Panc1 (cell line): ENCODE measurements at regions not wholly inside any gene's neighbourhood (a gene's known extent, or its start where the extent isn't known, plus 50 kb on each side); places are given as distances from the start of the nearest gene placed in this dataset.

ENCODE experiments used
- ATAC-seq: fragments of 200-7000 bp; cut with Tn5 transposase; 2 replicates; pipeline ENCODE4 v1.9.1; 2020; ENCODE audit warnings: mild to moderate bottlenecking, moderate library complexity
- BruUV-seq: library from RNA; stranded (reverse); fragments of 400-500 nt; replicated peaks from 2 replicates; lab custom pipeline; 2021; lab: Mats Ljungman, UMichigan
- CTCF ChIA-PET: fragments of 300-600 bp; sonication (Branson Sonifier 250); formaldehyde crosslinking; loops from one replicate; lab custom pipeline; 2022; ENCODE audit warnings: antibody characterized with exemption; lab: Charles Lee
- POLR2A ChIA-PET: fragments of 300-600 bp; sonication (Branson Sonifier 250); formaldehyde crosslinking; loops from one replicate; lab custom pipeline; 2022; ENCODE audit warnings: antibody characterized with exemption; lab: Charles Lee
- DNase-seq: peaks from one replicate; pipeline ENCODE4 v3.0.0-alpha.2; 2010; ENCODE audit warnings: low read depth, low spot score
- H3K27ac ChIP-seq: 2 replicates; pipeline ENCODE4 v1.5.1; 2011; ENCODE audit warnings: mild to moderate bottlenecking, low read length, inconsistent platforms
- H3K27me3 ChIP-seq: fragments of 200-500 bp; sonication (Bioruptor generic); 2 replicates; pipeline ENCODE4 v1.6.0; 2014; ENCODE audit warnings: low read length, inconsistent platforms; ENCODE audit not compliant: control insufficient read depth, insufficient read depth
- H3K36me3 ChIP-seq: fragments of 200-500 bp; sonication (Bioruptor generic); 2 replicates; pipeline ENCODE4 v1.5.1; 2014; ENCODE audit warnings: inconsistent platforms, mild to moderate bottlenecking, low read length, moderate library complexity; ENCODE audit not compliant: control insufficient read depth, insufficient read depth
- H3K4me1 ChIP-seq: 2 replicates; pipeline ENCODE4 v1.5.1; 2011; ENCODE audit warnings: inconsistent platforms, mild to moderate bottlenecking, low read length, moderate library complexity; ENCODE audit not compliant: control insufficient read depth, insufficient read depth
- H3K4me3 ChIP-seq, 2 experiments: 2 replicates each; pipeline ENCODE4 v1.5.1; 2011 to 2012; ENCODE audit warnings: low read depth in 2 of 2, low read length in 2 of 2, mild to moderate bottlenecking in 2 of 2, inconsistent platforms in 1 of 2, moderate library complexity in 1 of 2
- H3K9me3 ChIP-seq: fragments of 200-500 bp; sonication (Bioruptor generic); 2 replicates; pipeline ENCODE4 v1.5.1; 2014; ENCODE audit warnings: low read depth, mild to moderate bottlenecking, inconsistent platforms, low read length, moderate library complexity; ENCODE audit not compliant: control insufficient read depth, insufficient read depth
- POLR2AphosphoS5 ChIP-seq: IDR thresholded peaks from 2 replicates; pipeline ENCODE4 v1.6.1; 2012; ENCODE audit warnings: mild to moderate bottlenecking, low read depth, low read length, moderate library complexity
- SIN3A ChIP-seq: IDR thresholded peaks from 2 replicates; pipeline ENCODE4 v1.6.1; 2012; ENCODE audit warnings: low read depth, mild to moderate bottlenecking, low read length, moderate library complexity, borderline replicate concordance; ENCODE audit not compliant: insufficient read depth
- TCF7L2 ChIP-seq: IDR thresholded peaks from 2 replicates; pipeline ENCODE4 v1.6.1; 2011; ENCODE audit warnings: mild to moderate bottlenecking, low read depth, low read length, inconsistent platforms
- in situ Hi-C: cut with HindIII; loops from 2 replicates; pipeline ENCODE4 v1.10.0; 2016; ENCODE audit warnings: low sequenced_read_pairs, low pct_unique_long_range_greater_than_20kb
- intact Hi-C: fragments of 100-400 bp; cut with micrococcal nuclease; formaldehyde crosslinking; loops from one replicate; pipeline ENCODE4 v1.10.0; 2022; ENCODE audit not compliant: unreplicated experiment
- TF ChIP-seq, protein P1 (sequence below), 2 experiments: IDR thresholded peaks; 2 replicates each; pipeline ENCODE4 v1.6.1; 2011 to 2012; ENCODE audit warnings: low read depth in 2 of 2, control low read depth in 1 of 2, low read length in 1 of 2, mild to moderate bottlenecking in 1 of 2, moderate library complexity in 1 of 2; ENCODE audit not compliant: insufficient read depth in 1 of 2
- TF ChIP-seq, protein P2 (sequence below): fragments of 450-650 bp; IDR thresholded peaks from 2 replicates; pipeline ENCODE4 v1.5.1; 2017; ENCODE audit warnings: mild to moderate bottlenecking

DNA sequence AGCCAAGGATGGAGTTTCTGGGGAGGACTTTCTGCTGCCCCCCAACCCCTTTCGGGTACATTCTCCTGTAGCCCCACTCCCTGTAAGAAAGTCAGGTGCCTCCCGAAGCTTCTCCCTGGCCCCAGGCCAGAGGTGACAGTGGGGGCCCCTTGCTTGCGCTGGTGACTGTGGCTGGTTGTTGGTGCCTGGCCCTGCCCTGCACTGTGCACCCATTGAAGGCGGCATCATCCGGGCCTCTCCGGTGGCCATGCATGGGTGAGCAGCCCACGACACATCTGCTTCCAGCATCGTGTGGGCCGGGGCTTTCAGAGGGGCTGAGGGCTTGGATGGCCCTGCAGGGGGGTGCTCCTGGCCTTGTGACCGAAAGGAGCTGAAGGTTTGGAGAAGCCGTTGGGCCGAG lies 297.0 kb downstream of the SEC14L1 start:
- H3K27ac ChIP-seq: no peak overlapping the region
- ChIA-PET CTCF (no interaction called here), POLR2A (no interaction called here)
- peaks cover 54% of the 10 kb centered on the region for H3K4me1 ChIP-seq
- no peaks in the 10 kb centered on the region for H3K27me3 ChIP-seq
- no peak overlapping the region for H3K4me3 ChIP-seq
- TF ChIP-seq POLR2AphosphoS5: no peak
- no peak for TF ChIP-seq TCF7L2
- TF ChIP-seq, protein P1, sequence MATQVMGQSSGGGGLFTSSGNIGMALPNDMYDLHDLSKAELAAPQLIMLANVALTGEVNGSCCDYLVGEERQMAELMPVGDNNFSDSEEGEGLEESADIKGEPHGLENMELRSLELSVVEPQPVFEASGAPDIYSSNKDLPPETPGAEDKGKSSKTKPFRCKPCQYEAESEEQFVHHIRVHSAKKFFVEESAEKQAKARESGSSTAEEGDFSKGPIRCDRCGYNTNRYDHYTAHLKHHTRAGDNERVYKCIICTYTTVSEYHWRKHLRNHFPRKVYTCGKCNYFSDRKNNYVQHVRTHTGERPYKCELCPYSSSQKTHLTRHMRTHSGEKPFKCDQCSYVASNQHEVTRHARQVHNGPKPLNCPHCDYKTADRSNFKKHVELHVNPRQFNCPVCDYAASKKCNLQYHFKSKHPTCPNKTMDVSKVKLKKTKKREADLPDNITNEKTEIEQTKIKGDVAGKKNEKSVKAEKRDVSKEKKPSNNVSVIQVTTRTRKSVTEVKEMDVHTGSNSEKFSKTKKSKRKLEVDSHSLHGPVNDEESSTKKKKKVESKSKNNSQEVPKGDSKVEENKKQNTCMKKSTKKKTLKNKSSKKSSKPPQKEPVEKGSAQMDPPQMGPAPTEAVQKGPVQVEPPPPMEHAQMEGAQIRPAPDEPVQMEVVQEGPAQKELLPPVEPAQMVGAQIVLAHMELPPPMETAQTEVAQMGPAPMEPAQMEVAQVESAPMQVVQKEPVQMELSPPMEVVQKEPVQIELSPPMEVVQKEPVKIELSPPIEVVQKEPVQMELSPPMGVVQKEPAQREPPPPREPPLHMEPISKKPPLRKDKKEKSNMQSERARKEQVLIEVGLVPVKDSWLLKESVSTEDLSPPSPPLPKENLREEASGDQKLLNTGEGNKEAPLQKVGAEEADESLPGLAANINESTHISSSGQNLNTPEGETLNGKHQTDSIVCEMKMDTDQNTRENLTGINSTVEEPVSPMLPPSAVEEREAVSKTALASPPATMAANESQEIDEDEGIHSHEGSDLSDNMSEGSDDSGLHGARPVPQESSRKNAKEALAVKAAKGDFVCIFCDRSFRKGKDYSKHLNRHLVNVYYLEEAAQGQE (IDR thresholded peaks at IDR 0.05; ENCODE audit: insufficient read depth in 1 of 2, low read depth in 2 of 2, low read length in 1 of 2): no peak
- TF ChIP-seq, protein P2, sequence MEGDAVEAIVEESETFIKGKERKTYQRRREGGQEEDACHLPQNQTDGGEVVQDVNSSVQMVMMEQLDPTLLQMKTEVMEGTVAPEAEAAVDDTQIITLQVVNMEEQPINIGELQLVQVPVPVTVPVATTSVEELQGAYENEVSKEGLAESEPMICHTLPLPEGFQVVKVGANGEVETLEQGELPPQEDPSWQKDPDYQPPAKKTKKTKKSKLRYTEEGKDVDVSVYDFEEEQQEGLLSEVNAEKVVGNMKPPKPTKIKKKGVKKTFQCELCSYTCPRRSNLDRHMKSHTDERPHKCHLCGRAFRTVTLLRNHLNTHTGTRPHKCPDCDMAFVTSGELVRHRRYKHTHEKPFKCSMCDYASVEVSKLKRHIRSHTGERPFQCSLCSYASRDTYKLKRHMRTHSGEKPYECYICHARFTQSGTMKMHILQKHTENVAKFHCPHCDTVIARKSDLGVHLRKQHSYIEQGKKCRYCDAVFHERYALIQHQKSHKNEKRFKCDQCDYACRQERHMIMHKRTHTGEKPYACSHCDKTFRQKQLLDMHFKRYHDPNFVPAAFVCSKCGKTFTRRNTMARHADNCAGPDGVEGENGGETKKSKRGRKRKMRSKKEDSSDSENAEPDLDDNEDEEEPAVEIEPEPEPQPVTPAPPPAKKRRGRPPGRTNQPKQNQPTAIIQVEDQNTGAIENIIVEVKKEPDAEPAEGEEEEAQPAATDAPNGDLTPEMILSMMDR: no peak
- no peak for TF ChIP-seq SIN3A
- in situ Hi-C loops (no loop called here), intact Hi-C loops (no loop called here)
- BruUV-seq: no TSS peak
- no peaks in the 10 kb centered on the region for H3K9me3 ChIP-seq
- no peak for ATAC-seq
- DNase-seq: no peak
- no peaks in the 10 kb centered on the region for H3K36me3 ChIP-seq

DNA sequence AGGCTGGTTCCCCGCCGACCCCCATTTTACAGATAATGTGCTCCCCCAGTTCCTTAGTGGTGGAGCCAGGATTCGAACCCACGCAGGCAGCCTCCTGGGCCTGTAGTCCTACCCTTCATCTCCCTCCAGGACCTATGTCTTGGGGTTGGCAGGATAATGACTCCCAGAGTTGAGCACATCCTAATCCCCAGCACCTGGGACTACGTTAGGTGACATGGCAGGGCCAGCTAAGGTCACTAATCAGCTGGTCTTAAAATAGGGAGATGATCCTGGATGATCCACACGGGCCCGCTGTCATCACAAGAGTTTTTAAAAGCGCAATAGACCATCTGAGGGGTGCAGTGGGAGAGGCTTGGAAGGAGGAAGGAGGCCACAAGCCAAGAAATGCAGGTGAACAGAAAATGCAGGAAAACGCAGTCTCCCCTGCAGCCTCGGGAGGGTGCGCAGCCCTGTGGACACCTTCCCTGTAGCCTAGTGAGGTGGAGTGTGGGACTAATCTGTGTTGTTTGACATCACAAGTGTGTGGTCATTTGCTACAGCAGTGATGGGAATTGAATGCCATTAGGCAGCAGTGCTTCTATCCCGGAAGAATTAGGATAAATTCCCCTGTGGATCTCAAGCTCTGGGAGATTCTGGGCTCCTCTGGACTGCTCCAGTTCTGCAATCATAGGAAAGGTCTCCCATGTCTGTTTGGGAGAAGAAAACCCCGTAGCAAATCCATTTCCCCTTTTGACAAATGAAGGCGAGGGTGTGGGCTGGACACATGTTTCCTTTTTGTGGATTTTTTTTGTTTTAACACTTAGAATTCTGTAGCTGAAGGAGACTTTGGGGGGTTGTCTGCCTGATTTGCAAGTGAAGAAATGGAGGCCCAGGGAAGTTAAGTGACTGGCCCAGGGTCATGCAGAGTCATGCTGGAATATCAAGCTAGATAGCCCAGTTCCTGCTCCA lies 297.7 kb downstream of the SEC14L1 start:
- intact Hi-C loops (no loop called here), in situ Hi-C loops (no loop called here)
- no peaks in the 10 kb centered on the region for H3K27me3 ChIP-seq
- H3K4me1 ChIP-seq: peaks cover 51% of the 10 kb centered on the region
- no peak overlapping the region for H3K4me3 ChIP-seq
- no peak for ATAC-seq
- H3K9me3 ChIP-seq: no peaks in the 10 kb centered on the region
- POLR2A ChIA-PET: no interaction called here
- no TSS peak for BruUV-seq
- H3K36me3 ChIP-seq: no peaks in the 10 kb centered on the region
- CTCF ChIA-PET: interaction anchor here (1.3 kb wide), 1 partner anchor 9 kb away, joined by 3 read pairs; no protein-coding TSS in a partner anchor
- no peak for TF ChIP-seq TCF7L2
- TF ChIP-seq, protein P1 (IDR thresholded peaks at IDR 0.05; ENCODE audit: insufficient read depth in 1 of 2, low read depth in 2 of 2, low read length in 1 of 2): no peak
- no peak for TF ChIP-seq SIN3A
- TF ChIP-seq, protein P2: no peak
- no peak for TF ChIP-seq POLR2AphosphoS5
- no peak for DNase-seq
- H3K27ac ChIP-seq: no peak overlapping the region
